Amniotic epithelial cell (primary cell): ENCODE measurements at regions not wholly inside any gene's neighbourhood (a gene's known extent, or its start where the extent isn't known, plus 50 kb on each side); places are given as distances from the start of the nearest gene placed in this dataset.
"Not testable (repeated sequence)": the region's sequence is repeated elsewhere in the genome, so short reads cannot be mapped to it uniquely, and the experiment has no call there.

Source experiments
- DNase-seq: peaks from one replicate; pipeline ENCODE4 v3.0.0-alpha.2; 2010; ENCODE audit warnings: low read depth

DNA sequence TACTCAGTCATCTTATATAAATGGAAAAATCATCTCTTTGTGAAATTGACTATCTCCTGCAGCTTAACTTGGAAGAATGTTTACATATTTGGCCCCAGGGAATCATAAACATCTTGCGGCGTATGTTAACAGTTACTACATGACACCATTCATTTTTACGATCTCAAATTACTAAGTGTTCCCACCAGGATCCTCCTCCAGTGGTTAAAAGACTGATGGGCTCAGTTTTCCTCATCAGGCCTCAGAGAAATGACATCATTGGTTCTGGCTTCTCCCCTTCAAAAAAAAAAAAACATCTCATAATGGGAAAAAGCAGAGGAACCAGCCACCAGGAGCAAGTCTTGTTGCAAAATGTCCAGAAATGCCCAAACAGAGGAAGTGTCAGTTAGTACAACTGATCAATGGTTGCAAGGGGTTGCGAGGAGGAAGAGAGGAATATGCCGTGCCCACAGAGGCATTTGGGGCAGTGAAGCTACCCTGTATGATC is 70.5 kb upstream of the LIPC start:
- DNase-seq, result peak; percentile 98

DNA sequence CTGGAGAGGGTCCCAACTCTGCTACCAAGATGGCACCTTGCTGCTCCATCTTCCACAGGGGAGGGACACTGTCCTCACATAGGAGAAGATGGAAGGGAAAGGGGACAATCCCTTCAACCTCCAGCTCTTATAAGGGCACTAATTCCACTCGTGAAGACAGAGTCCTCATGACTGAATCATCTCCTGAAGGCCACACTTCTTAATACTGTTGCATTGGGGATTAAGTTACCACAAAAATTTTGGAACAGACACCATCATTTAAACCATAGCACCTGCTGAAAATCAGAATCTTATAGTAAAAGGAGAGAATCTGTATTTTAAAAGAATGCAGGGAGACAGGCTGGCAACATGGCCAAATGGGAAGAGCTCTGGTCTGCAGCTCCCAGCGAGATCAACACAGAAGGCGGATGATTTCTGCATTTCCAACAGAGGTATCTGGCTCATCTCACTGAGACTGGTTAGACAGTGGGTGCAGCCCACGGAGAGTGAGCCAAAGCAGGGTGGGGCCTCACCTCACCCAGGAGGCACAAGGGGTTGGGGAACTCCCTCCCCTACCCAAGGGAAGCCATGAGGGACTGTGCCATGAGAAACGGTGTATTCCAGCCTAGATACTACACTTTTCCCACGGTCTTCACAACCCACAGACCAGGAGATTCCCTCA is 69.4 kb upstream of the LIPC start:
- DNase-seq, result peak; percentile 59

DNA sequence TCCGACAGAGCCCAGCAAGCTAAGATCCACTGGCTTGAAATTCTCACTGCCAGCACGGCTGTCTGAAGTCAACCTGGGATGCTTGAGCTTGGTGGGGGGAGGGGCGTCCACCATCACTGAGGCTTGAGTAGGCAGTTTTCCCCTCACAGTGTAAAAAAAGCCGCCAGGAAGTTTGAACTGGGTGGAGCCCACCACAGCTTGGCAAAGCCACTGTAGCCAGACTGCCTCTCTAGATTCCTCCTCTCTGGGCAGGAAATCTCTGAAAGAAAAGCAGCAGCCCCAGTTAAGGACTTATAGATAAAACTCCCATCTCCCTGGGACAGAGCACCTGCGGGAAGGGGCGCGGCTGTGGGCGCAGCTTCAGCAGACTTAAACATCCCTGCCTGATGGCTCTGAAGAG is 68.7 kb upstream of the LIPC start:
- not testable (repeated sequence) for DNase-seq

DNA sequence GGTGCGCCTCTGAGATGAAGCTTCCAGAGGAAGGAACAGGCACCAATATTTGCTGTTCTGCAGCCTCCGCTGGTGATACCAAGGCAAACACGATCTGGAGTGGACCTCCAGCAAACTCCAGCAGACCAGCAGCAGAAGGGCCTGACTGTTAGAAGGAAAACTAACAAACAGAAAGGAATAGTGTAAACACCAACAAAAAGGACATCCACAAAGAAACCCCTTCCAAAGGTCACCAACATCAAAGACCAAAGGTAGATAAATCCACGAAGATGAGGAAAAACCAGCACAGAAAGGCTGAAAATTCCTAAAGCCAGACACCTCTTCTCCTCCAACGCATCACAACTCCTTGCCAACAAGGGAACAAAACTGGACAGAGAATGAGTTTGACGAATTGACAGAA is 68.1 kb upstream of the LIPC start:
- not testable (repeated sequence) for DNase-seq

DNA sequence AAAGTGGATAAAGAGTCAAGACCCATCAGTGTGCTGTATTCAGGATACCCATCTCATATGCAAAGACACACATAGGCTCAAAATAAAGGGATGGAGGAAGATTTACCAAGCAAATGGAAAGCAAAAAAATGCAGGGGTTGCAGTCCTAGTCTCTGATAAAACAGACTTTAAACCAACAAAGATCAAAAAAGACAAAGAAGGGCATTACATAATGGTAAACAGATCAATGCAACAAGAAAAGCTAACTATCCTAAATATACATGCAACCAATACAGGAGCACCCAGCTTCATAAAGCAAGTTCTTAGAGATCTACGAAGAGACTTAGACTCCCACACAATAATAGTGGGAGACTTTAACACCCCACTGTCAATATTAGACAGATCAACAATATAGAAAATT is 66.7 kb upstream of the LIPC start:
- DNase-seq, result not testable (repeated sequence)

DNA sequence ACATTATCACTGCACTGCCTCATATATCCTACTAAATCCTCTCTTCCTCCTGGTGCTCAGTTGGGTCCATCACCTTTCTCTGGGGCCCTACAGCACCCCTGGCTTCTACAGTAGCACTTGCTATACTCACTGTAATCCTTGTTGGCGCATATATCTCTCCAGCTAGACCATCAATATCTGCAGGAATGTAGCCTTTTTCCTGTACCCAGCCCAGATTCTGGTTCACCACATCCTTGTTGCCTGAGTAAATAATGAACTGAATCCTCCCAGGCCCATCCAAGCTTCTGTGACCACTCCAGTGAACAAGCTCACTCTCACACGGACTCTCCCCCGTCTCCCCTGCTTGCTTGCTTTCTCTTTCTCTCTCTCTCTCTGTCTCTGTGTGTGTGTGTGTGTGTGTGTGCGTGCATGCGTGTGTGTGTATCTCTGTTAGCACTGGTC is 62.5 kb upstream of the LIPC start:
- peak; percentile 94 for DNase-seq

DNA sequence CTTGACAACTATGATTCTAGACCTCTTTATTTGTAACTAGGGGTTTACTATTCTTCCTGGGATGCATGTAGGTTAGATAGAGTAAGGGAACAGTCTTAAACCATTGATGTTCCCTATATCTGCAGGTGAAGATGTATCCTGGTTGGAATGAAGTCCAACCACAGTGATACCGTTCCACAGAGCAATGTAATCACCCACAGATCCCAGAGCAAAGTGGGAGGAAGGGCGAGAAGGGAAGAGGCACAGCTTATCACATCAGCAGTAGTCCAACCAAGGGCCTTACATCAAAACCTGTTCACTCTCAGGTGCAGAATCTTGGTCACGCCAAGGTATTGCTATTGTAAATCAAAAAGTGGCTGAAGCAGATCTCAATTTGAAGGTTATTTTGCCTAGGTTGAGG is 61.8 kb upstream of the LIPC start:
- DNase-seq, result peak; percentile 36

DNA sequence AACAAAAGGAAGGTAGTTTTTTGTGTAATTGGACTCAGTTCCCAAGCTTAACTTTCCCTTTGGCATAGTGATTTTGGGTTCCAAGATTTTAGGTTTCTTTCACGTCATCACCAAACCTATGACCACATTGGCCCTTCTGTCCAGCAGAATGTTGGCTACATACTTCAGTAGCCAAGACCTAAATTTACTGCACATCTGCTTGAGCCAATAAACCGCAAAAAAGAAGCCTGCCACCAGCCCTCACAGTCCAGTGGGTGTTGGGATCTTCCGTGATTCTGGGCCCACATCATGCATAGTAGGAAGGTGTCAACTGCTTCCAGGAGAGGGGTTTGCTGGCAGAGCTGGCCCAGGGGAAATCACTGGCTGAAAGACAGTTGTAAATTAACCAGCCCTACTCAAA is 57.6 kb upstream of the LIPC start:
- no peak for DNase-seq

DNA sequence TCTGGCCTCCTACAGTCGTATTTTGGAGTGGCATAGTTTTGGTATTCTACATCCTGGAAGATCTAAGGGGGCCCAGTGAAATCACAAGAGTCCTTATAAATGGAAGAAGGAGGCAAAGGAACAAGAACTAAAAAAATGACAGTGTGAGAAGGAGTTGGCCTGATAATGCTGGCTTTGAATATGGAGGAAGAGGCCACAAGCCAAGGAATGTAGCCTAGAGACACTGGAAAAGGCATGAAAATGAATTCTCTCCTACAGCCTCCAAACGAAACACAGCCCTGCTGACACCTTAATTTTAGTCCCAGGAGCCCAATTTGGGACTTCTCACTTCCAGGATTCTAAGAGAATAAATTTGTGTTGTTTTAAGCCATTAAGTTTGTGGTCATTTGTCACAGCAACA is 54.6 kb upstream of the LIPC start:
- no peak for DNase-seq

DNA sequence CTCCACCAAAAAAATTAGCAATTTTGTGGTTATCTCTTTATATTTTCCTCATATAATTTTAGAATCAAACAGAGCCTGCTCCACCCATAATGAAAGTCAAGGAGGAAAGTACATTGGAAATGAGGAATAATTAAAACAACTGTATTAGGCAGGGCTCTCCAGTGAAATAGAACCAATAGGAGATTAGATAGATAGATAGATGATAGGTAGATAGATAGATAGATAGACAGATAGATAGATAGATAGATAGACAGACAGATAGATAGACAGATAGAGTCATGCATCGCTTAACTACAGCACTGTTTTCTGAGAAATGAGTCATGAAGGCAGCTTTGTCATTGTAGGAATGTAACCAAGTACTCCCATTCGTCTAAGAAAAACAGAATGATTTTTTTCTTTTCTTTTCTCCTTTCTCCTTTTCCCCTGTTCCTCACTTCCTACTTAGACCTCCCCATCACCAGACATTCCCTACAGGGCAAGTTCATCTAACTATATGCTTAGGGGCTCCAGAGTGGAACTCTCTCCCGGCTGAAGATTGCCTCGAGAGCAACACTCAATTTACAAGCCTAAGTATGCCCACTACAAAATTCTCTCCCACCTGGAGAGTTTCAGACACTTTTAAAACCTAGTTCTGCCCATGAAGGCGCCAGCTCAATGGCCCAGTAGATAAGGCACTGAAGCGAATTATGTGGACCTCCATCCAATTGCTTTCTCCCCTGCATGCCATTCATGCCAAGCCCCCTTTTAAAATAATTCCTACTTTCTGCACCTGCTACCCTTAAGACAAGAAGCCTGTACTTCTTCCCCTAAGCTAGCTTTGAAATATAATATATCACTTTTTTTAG is 53.3 kb upstream of the LIPC start:
- DNase-seq, result peak; percentile 47

DNA sequence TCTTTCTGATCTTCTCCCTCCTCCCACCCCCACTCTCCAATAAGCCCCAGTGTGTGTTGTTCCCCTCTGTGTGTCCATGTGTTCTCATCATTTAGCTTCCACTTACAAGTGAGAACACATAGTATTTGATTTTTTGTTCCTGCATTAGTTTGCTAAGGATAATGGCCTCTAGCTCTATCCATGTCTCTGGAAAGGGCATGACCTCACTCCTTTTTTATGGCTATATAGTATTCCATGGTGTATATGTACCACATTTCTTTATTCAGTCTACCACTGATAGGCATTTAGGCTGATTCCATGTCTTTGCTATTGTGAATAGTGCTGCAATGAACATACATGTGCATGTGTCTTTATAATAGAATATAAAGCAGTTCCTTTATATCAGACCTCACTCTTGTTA is 52.3 kb upstream of the LIPC start:
- not testable (repeated sequence) for DNase-seq

DNA sequence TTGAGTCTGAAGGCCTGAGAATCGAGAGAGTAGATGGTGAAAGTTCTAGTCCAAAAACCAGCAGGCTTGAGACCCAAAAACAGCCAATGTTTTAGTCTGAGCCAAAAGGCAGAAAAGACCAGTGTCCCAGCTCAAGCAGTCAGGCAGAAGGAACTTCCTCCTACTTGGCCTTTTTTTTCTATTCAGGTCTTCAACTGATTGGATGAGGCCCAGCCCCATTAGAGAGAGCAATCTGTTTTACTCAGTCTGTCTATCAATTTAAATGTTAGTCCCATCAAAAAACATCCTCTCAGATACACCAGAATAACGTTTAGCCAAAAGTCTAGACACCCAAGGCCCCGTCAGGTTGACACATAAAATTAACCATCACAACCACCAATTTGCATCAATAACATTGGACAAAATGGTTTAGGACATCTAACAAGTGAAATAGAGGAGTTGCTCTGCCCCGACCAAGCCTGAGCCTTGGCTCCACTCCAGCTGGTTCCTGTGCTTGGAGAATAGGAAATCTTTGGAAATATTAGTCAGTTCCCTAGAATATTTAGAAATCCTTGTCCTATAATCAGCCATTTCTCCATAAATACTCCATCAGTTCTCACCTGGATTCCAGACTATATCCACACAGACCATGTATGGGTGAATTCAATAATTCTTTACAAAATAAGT is 51.4 kb upstream of the LIPC start:
- DNase-seq, result no peak

DNA sequence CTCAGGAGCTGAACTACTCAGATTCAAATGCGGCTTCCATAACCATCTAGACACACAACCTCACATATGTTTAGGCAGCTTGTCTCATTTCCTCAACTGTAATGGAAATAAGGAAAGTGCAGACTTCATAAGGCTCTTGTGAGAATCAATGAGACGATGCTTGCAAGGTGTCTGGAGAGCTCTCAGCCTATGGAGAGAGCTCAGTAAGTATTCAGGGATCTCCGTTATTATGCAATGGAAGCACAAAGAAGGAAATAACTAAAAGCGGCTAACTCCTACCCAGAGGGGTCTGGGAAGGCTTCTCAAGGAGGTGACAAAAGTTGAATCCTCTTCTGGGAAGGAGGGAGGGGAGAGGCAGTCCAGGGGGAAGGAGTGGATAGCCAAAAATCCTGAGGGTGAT is 50.1 kb upstream of the LIPC start:
- no peak for DNase-seq
